SK-N-SH treated with all-trans-retinoic acid at 6 μM for 48 hours (cell line): ENCODE measurements at regions not wholly inside any gene's neighbourhood (a gene's known extent, or its start where the extent isn't known, plus 50 kb on each side); places are given as distances from the start of the nearest gene placed in this dataset.

Experiments used
- ESRRG ChIP-seq: fragments of 250-450 bp; sonication (Bioruptor Pico); IDR thresholded peaks from 2 replicates; pipeline ENCODE4 v1.6.1; 2021; ENCODE audit warnings: mild to moderate bottlenecking
- RARB ChIP-seq: fragments of 250-450 bp; sonication (Bioruptor Pico); IDR thresholded peaks from 2 replicates; pipeline ENCODE4 v1.8.0; 2021; ENCODE audit warnings: mild to moderate bottlenecking, moderate library complexity
- TOX ChIP-seq: fragments of 250-450 bp; sonication (Bioruptor Pico); IDR thresholded peaks from 2 replicates; pipeline ENCODE4 v1.8.0; 2021; ENCODE audit warnings: mild to moderate bottlenecking, moderate library complexity, borderline replicate concordance
- ZFP30 ChIP-seq: fragments of 450-650 bp; formaldehyde crosslinking; IDR thresholded peaks from 2 replicates; pipeline ENCODE4 v1.5.0; 2022; ENCODE audit warnings: mild to moderate bottlenecking, moderate library complexity
- TF ChIP-seq, protein P1 (sequence below): fragments of 250-450 bp; sonication (Bioruptor Pico); IDR thresholded peaks from 2 replicates; pipeline ENCODE4 v1.5.1; 2020; ENCODE audit warnings: low read depth, mild to moderate bottlenecking, moderate library complexity
- TF ChIP-seq, protein P2 (sequence below): fragments of 250-450 bp; sonication (Bioruptor Pico); IDR thresholded peaks from 2 replicates; pipeline ENCODE4 v1.8.0; 2020; ENCODE audit warnings: mild to moderate bottlenecking, moderate library complexity, borderline replicate concordance

DNA sequence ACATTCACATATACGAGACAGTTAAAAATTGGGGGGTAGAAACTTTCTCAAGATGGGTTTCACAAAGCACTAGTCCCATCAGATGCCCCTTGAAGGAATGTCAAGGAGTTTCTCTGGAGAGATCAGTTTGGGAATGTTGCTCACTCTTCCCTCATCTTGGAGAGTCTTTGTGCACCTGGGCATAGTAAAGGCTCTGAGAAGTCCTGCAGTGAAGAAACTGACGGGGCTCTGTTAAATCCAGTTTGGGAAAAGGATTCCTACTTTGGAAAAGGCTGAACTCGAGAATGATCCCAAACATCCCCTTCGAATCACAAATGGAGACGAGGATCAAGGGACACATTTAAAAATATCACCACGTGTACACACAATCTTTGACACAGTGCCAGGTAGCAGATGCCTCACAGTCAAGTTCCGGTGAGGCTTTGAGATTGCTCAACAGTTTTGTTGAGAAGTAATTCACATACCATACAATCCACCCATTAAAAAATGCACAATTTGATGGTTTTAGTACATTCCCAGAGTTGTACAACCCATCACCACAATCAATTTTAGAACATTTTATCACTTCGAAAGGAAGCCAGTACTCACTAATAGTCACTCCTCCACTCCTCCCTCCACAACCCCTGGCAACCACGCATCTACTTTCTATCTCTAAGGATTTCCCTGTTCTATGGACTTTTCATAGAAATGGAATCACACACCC, 203.4 kb upstream of the FOXF1 start:
- TF ChIP-seq, protein P1, sequence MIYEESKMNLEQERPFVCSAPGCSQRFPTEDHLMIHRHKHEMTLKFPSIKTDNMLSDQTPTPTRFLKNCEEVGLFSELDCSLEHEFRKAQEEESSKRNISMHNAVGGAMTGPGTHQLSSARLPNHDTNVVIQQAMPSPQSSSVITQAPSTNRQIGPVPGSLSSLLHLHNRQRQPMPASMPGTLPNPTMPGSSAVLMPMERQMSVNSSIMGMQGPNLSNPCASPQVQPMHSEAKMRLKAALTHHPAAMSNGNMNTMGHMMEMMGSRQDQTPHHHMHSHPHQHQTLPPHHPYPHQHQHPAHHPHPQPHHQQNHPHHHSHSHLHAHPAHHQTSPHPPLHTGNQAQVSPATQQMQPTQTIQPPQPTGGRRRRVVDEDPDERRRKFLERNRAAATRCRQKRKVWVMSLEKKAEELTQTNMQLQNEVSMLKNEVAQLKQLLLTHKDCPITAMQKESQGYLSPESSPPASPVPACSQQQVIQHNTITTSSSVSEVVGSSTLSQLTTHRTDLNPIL (CRISPR knock-in tag), result no peak
- TF ChIP-seq RARB (CRISPR knock-in tag) (no peak), TOX (CRISPR knock-in tag) (no peak), ZFP30 (CRISPR knock-in tag) (no peak), ESRRG (CRISPR knock-in tag) (no peak)
- TF ChIP-seq, protein P2, sequence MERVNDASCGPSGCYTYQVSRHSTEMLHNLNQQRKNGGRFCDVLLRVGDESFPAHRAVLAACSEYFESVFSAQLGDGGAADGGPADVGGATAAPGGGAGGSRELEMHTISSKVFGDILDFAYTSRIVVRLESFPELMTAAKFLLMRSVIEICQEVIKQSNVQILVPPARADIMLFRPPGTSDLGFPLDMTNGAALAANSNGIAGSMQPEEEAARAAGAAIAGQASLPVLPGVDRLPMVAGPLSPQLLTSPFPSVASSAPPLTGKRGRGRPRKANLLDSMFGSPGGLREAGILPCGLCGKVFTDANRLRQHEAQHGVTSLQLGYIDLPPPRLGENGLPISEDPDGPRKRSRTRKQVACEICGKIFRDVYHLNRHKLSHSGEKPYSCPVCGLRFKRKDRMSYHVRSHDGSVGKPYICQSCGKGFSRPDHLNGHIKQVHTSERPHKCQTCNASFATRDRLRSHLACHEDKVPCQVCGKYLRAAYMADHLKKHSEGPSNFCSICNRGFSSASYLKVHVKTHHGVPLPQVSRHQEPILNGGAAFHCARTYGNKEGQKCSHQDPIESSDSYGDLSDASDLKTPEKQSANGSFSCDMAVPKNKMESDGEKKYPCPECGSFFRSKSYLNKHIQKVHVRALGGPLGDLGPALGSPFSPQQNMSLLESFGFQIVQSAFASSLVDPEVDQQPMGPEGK, result no peak
